Superior temporal gyrus (tissue), 1 donor: ENCODE measurements at regions not wholly inside any gene's neighbourhood (a gene's known extent, or its start where the extent isn't known, plus 50 kb on each side); places are given as distances from the start of the nearest gene placed in this dataset.

Experiments used
- DNase-seq: peaks from one replicate; pipeline ENCODE4 v3.0.0-alpha.2; 2016; ENCODE audit errors: extremely low spot score

- DNase-seq = no peak
These were observed 1505.3 kb downstream of the AACS start for GRCh38 chr12:126570566-126570965.

DNA sequence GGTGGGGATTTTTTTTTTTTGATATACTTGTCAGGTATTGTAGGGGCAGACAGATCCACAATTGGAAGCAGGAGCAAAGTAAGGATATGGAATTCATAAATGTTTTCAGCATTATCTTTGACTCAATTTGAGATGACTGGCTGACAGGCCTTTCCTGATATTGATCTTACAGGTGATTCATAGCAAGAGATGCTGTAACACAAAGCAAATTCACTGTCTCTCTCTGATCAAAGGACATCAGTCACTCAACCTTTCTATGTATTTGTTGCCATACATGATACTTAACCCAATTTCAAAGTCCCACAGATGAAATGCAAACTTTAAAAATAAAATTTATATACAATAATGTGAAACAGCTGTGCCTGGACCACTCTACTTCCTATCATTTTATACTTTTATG, 1506.9 kb downstream of the AACS start:
- DNase-seq = no peak

GRCh38 chr12:126581655-126582054, 1516.4 kb downstream of the AACS start:
- DNase-seq = peak; percentile 36

DNA sequence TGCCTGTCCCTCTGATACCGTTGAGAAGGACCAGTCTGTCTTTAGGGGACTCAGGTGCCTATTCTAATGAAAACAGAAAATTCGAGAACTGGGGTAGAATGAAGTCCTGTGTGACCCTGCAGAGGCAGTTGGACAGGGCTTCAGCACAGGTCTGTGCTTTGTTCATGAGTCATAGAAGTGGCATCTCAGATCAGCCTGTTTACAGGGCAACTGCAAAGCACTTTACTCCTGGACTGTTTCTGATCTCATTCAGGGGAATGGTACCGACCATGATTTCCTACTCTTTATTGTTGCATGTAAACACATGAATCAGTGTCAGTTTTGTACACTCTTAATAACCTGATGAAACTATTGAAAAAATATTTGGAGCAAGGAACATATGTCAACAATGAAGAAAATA, 1517.0 kb downstream of the AACS start:
- no peak for DNase-seq

- DNase-seq = peak; percentile 60
These were observed 1523.5 kb downstream of the AACS start for GRCh38 chr12:126588586-126589249.

- no peak for DNase-seq
These were observed 1526.3 kb downstream of the AACS start for GRCh38 chr12:126591533-126591932.

DNA sequence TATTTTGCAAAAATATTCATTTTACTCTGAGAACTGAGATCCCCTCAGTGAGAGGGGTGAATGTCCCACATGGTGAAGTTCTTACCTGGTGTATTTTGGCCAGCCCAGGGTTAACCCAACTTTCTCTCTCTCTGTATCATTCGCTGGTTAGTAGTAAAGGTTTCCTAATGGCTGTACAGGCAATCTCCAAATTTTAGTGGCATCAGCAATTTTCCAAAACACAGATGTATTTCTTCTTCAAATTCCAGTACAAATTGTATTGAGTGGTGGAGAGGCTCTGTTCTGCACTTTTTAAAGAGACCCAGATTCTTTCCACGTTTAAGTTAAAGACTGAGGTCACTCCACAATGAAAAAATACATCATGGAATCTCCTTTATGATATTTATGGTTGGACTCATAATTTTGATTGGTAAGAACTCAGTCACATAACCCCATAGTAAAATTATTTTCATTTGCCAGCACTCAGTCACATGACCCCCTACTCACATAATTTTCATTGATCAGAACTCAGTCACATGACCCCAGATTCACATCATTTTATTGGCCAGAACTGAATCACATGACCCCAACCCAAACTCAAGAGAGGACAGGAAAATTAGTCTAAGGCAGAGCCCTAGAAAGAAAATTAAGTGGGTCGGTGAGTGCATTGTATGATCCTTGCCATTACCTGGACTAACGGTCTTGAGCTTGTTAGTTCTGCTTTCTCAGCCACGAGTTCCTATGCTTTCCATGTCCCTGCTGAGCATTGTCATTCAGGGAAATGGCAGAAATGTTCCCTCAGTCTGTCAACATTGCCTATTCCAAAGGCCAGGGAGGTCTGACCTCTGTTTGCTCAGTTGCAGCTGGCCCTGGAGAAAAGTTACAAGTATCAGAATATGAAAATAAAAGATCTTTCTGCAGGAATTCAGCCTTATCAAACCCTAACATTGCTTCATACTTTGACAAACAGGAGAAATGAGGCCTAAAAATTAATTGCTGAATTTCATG, 1536.2 kb downstream of the AACS start:
- DNase-seq = no peak

- DNase-seq = no peak
These were observed 1537.4 kb downstream of the AACS start for GRCh38 chr12:126602612-126603011.

DNA sequence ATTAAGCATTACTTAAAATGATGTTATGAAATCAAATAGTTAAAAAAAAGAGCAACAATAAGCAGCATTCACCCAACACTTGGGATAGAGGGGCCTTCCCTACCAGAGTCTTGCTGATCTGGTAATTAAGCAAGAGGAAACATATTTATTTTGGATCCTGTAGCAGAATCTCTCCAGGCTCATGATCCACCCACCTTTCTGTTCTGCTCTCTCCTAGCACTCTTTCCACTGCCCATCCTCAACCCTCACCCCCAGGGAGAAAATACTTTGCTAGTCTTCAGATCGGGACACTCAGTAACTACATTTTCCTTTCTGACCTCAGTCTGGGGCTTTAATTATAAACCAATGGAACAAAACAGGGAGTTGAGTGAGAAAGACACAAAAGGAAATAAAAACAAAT, 1541.9 kb downstream of the AACS start:
- no peak for DNase-seq

DNA sequence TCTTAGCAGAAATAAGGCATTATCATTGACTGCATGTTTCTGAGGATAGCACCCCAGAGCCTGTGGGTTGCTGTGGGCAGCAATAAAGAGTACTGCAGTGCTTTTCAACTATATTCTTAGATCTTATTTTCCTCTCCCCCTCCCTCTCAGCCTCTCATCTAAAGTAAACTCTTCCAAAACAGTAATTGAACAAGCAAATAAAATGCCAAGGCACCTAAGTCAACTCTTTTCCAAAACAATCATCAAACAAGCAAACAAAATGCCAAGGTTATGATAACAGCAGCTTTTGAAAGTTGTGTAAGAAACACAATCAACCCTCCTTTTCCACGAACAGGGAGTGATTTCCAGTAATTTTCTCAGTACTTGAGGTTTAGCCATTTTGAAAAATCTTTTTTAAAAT, 1542.6 kb downstream of the AACS start:
- no peak for DNase-seq

DNA sequence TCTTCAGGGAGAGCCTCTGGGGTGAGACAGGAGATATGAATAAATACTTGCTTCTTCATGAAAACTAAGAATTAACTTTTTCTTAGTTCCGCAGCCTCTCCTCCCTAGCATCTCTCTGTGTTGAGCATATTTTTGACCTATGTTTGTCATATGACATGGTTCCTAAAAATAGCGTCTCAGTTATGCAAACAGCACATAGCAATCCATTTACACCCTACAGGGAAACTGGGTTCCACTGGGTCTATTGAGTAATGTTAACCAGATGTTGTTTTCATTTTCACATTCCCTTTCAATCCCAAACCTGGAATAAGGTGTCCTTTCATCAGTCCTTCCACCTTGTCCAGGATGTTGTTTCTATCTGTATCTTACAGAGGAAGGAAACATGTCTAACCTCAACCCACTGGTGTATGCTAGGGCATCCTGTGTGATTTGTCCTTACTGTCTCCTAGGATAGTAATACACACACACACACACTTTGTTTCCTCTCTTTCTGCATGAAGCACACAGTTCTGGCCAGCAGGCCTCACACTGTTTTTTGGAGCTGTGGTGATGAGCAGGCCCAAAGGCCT, 1543.5 kb downstream of the AACS start:
- DNase-seq = no peak

DNA sequence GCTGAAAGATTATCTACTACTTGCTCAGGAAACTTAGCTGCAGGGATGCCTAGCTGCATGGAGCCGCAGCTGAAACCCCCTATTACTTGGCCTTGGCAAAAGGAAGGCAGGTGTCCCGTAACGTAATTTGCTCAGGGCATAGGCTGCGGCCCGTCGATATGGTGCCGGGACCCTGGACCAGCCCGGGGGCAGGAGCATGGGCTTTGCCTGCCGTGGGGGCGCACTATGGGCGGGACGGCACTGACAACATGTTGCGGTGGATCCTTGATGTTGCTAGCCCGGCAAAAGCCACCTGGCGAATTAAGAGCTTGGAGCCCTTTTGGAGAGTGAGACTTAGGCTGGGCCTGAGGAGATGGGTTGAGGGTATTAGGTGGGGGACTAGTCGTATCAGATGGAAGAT, 1551.2 kb downstream of the AACS start:
- no peak for DNase-seq

GRCh38 chr12:126617312-126617711, 1552.1 kb downstream of the AACS start:
- DNase-seq = no peak

GRCh38 chr12:126627596-126627995, 1562.4 kb downstream of the AACS start:
- DNase-seq = no peak

DNA sequence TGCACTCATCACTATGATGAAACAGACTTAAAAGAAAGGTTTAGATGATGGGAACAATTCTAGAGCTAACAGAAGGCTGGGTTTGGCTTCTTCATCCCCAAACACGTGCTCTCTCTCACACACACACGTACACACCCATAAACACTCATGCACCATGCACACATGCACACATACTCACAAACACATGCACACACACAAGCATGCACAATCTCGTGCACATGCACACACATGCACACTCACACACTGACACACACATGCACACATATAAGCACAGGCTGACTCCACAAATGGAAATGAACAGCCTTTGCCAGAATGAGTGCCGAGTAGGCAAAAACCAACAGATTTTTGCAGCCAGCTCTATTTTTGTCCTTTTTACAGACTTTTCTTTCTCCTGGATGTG, 1571.6 kb downstream of the AACS start:
- peak; percentile 54 for DNase-seq

DNA sequence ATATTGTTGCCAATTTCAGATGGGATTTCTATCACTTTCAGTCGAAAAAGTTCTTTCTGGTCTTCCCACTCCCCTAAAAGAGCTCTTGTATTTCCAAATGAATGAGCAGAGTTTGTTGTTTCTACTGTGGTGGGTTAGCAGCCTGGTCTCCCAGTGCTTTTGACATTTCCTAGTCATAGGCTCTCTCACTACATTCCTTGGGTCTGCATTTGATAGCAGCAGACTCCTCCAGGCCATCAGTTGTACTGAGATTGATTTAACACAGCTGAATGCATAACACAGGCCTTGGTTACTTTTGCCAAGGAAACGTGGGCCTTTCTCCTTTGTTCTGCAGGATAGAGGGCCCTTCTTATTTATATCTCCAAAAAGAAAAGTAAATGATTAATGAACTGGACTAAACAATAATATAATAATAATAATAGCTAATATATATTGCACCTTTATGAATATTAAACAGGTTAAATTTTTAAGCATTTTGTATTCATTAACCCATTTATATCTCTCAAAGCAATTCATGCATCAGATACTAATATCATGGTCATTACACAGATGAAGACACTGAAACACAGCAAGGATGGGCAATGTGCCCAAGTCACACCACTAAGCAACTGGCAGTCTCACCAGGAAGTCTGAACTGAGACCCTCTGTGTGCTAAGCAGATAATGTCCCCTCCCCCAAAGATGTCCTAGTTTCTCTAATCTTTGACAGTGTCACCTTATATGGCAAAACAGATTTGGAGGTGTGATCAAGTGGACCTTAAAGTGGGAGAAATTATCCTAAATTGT, 1579.2 kb downstream of the AACS start:
- no peak for DNase-seq

- no peak for DNase-seq
These were observed 1582.8 kb downstream of the AACS start for GRCh38 chr12:126648074-126648473.

DNA sequence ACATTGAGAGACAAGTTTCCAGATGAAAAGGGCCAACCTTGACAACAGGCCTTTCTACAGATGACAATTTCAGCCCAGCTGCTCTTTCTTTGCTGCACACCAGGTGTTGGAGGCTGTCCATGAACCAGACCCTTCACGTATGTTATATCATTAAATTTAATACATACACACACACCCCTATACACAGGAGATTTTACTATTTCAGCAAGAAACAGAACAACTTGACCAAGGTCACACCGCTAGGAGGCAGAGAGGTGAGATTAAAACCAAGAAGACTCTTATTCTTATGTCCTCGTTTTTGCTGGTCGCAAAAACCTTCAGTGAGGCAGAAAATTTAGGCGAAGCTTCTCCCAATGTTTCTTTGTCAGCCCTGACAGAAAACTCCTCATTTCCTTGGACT, 1585.9 kb downstream of the AACS start:
- DNase-seq = no peak

DNA sequence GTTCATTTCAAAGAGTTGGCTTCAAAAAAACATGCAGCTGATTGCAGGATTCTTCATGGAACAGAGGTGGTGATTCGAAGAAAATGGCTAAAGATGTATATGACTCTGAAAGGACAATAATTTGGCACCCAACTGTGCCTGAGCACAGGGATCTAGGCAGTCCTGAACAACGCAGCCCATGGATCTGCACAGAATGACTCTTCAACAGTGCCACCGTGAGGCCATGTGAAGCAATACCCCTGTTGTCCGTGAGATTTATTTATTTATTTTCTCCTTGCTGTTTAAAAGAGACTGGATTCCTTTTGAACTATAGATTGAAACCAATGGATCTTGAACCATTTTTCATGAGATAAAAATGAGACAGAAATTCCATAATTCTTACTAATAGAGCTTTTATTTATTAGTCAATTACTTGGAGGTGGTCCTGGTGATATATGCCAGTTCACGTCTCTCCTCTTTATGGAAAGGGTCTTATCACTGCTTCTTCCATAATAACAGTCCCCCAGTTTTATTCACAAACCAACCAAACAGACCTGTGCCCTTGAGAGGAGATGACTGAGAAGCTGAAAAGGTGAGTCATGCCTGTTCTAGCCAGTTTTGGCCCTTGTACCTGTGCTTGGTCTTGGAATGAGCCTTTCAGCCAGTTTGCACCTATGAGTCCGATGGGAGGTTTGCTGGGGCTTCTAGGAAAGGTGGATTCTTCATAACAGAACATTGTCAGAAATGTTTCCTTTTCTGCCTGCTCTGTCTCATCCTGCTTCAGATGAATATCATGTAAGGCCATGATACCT, 1598.3 kb downstream of the AACS start:
- no peak for DNase-seq

DNA sequence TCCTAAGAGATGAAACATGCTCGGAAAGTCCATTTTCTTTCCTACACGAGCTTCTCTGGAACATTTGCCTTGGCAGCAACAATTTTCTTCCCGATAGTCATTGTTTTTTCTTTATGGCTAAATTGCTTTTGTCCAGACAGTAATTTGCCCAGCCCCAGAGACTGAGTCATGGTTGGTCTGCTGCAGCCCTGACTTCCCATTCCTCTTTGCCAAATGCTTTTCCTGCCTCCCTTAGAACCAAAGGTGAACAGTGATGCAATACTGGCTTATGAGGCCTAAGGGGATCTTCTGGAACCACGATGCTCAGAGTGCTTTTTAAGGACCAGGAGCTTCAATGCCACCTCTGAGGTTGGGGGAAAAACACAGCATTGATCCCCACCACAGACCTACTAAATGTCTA, 1599.6 kb upstream of the TMEM132C start:
- DNase-seq = no peak

GRCh38 chr12:126668538-126668937, 1598.4 kb upstream of the TMEM132C start:
- no peak for DNase-seq
